ENCODE measurements at regions not wholly inside any gene's neighbourhood (a gene's known extent, or its start where the extent isn't known, plus 50 kb on each side); places are given as distances from the start of the nearest gene placed in this dataset.

GRCh38 chr3:15979900-15980299 is 182.1 kb upstream of the ANKRD28 start:
- Histone ChIP-seq H2AFZ (ENCODE audit: control insufficient read depth, low read length) (no peak overlapping the region), H4K20me1 (ENCODE audit: control insufficient read depth, extremely low read depth, insufficient read depth, low read length) (no peaks in the 10 kb centered on the region), H3K27me3 (ENCODE audit: control insufficient read depth, extremely low read depth, insufficient read depth, low read length) (no peaks in the 10 kb centered on the region), H3K4me3 (ENCODE audit: control insufficient read depth in 2 of 3, extremely low read depth in 1 of 3, insufficient read depth in 2 of 3, low read depth in 1 of 3, low read length in 3 of 3) (no peak overlapping the region), H3K9me1 (ENCODE audit: control insufficient read depth, extremely low read depth, insufficient read depth, low read length) (no peaks in the 10 kb centered on the region), H3K27ac (ENCODE audit: control insufficient read depth, insufficient read depth, low read length) (no peak overlapping the region), H3K4me1 (ENCODE audit: control insufficient read depth, extremely low read depth, insufficient read depth, low read length) (peaks cover 31% of the 10 kb centered on the region), H3K9ac (ENCODE audit: control insufficient read depth, extremely low read depth, insufficient read depth, low read length) (no peak overlapping the region), H3K4me2 (ENCODE audit: control insufficient read depth, extremely low read depth, insufficient read depth, low read depth, low read length) (no peak overlapping the region), H3K36me3 (ENCODE audit: control insufficient read depth in 2 of 2, extremely low read depth in 1 of 2, insufficient read depth in 2 of 2, low read length in 2 of 2) (no peaks in the 10 kb centered on the region), H3K79me2 (ENCODE audit: control insufficient read depth, insufficient read depth, low read length) (no peaks in the 10 kb centered on the region), H3K9me3 (ENCODE audit: control insufficient read depth, low read depth, low read length) (no peaks in the 10 kb centered on the region)
- no peak for FAIRE-seq
- dilution Hi-C loops (cut with MboI; ENCODE audit: extremely low pct_ligation_motif_present, low sequenced_read_pairs), result no loop called here
- no peak for TF ChIP-seq EZH2 (IDR thresholded peaks at IDR 0.05; ENCODE audit: low read length)
- TF ChIP-seq CTCF (optimal IDR thresholded peaks at IDR 0.05 in 1 of 3, IDR thresholded peaks at IDR 0.05 in 1 of 3, conservative IDR thresholded peaks at IDR 0.05 in 1 of 3; ENCODE audit: extremely low read depth in 1 of 3, insufficient read depth in 2 of 3, low read length in 3 of 3), result no peak
- no peak for DNase-seq (ENCODE audit: low read depth, low spot score)

GRCh38 chr3:15982243-15982642 is 184.5 kb upstream of the ANKRD28 start:
- Histone ChIP-seq H3K4me3 (ENCODE audit: control insufficient read depth in 2 of 3, extremely low read depth in 1 of 3, insufficient read depth in 2 of 3, low read depth in 1 of 3, low read length in 3 of 3) (peak overlapping the region in 1 of 3 experiments; percentile 41), H4K20me1 (ENCODE audit: control insufficient read depth, extremely low read depth, insufficient read depth, low read length) (no peaks in the 10 kb centered on the region), H3K9ac (ENCODE audit: control insufficient read depth, extremely low read depth, insufficient read depth, low read length) (peak overlapping the region; percentile 22)

More at GRCh38 chr3:15982243-15982642, 184.5 kb upstream of the ANKRD28 start:
- Histone ChIP-seq H2AFZ (ENCODE audit: control insufficient read depth, low read length) (no peak overlapping the region), H3K4me1 (ENCODE audit: control insufficient read depth, extremely low read depth, insufficient read depth, low read length) (peaks cover 24% of the 10 kb centered on the region), H3K36me3 (ENCODE audit: control insufficient read depth in 2 of 2, extremely low read depth in 1 of 2, insufficient read depth in 2 of 2, low read length in 2 of 2) (no peaks in the 10 kb centered on the region), H3K79me2 (ENCODE audit: control insufficient read depth, insufficient read depth, low read length) (no peaks in the 10 kb centered on the region), H3K27ac (ENCODE audit: control insufficient read depth, insufficient read depth, low read length) (peak overlapping the region; percentile 83), H3K4me2 (ENCODE audit: control insufficient read depth, extremely low read depth, insufficient read depth, low read depth, low read length) (peak overlapping the region; percentile 76), H3K9me1 (ENCODE audit: control insufficient read depth, extremely low read depth, insufficient read depth, low read length) (no peaks in the 10 kb centered on the region), H3K9me3 (ENCODE audit: control insufficient read depth, low read depth, low read length) (no peaks in the 10 kb centered on the region), H3K27me3 (ENCODE audit: control insufficient read depth, extremely low read depth, insufficient read depth, low read length) (no peaks in the 10 kb centered on the region)
- FAIRE-seq (no peak), DNase-seq (ENCODE audit: low read depth, low spot score) (no peak)
- dilution Hi-C loops (cut with MboI; ENCODE audit: extremely low pct_ligation_motif_present, low sequenced_read_pairs), result no loop called here
- TF ChIP-seq CTCF (optimal IDR thresholded peaks at IDR 0.05 in 1 of 3, IDR thresholded peaks at IDR 0.05 in 1 of 3, conservative IDR thresholded peaks at IDR 0.05 in 1 of 3; ENCODE audit: extremely low read depth in 1 of 3, insufficient read depth in 2 of 3, low read length in 3 of 3), result no peak
- TF ChIP-seq EZH2 (IDR thresholded peaks at IDR 0.05; ENCODE audit: low read length), result no peak

Data from keratinocyte (primary cell).